Vagina (tissue), 2 donors: ENCODE measurements at regions not wholly inside any gene's neighbourhood (a gene's known extent, or its start where the extent isn't known, plus 50 kb on each side); places are given as distances from the start of the nearest gene placed in this dataset.

ENCODE experiments used
- POLR2A ChIP-seq, 2 donors: fragments of 450-650 bp; IDR thresholded peaks; one replicate each; pipeline ENCODE4 v1.6.1; 2017; ENCODE audit warnings: antibody characterized with exemption in 2 of 2, mild to moderate bottlenecking in 2 of 2, moderate library complexity in 2 of 2
- POLR2AphosphoS5 ChIP-seq, 2 donors: sonication (generic); formaldehyde crosslinking; IDR thresholded peaks; one replicate each; pipeline ENCODE4 v1.9.0; 2017; ENCODE audit warnings: antibody characterized with exemption in 2 of 2, mild to moderate bottlenecking in 2 of 2, low read depth in 1 of 2; ENCODE audit not compliant: insufficient read depth in 1 of 2
- TF ChIP-seq, protein P1 (sequence below), 3 experiments: fragments of 450-650 bp in 2 of 3; fragments of 200-600 bp in 1 of 3; sonication (generic) in 1 of 3; IDR thresholded peaks; one replicate each; pipeline ENCODE4 v1.5.1; 2017 to 2019; ENCODE audit warnings: antibody characterized with exemption in 3 of 3, mild to moderate bottlenecking in 2 of 3, moderate library complexity in 2 of 3

DNA sequence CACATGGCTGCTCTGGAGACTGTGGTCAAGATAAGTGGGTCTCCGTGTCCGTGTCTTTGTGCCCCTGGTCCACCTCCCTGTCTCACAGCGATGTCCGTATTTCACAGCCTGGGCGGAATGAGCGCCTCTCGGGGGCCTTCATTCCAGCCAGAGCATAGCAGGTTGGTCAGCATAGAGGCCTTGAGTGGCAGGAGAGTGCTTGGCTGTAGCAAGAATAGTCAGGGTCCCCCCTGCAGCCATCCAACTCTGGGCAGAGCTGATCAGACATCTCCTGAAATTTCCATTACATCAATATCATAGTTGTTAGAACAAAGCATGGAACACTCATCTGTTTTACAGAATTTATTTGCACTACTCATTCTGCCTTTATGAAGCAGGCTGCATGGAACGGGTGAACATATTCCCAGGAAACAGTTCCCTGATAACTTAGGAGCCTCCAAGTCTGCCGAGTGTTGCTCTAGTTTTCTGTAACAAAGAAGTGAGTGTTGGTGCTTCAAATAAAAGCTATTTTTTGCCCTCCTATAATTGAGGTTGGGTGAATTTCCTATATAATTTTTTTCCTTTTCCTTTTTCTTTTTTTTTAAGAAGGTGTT lies 255.3 kb downstream of the INHBA start:
- no peak for TF ChIP-seq POLR2A (IDR thresholded peaks at IDR 0.05)
- TF ChIP-seq, protein P1, sequence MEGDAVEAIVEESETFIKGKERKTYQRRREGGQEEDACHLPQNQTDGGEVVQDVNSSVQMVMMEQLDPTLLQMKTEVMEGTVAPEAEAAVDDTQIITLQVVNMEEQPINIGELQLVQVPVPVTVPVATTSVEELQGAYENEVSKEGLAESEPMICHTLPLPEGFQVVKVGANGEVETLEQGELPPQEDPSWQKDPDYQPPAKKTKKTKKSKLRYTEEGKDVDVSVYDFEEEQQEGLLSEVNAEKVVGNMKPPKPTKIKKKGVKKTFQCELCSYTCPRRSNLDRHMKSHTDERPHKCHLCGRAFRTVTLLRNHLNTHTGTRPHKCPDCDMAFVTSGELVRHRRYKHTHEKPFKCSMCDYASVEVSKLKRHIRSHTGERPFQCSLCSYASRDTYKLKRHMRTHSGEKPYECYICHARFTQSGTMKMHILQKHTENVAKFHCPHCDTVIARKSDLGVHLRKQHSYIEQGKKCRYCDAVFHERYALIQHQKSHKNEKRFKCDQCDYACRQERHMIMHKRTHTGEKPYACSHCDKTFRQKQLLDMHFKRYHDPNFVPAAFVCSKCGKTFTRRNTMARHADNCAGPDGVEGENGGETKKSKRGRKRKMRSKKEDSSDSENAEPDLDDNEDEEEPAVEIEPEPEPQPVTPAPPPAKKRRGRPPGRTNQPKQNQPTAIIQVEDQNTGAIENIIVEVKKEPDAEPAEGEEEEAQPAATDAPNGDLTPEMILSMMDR (IDR thresholded peaks at IDR 0.05), result no peak
- no peak for TF ChIP-seq POLR2AphosphoS5 (IDR thresholded peaks at IDR 0.05; ENCODE audit: insufficient read depth in 1 of 2, low read depth in 1 of 2)
